Fibroblast of skin of right biceps (primary cell): ENCODE measurements at regions not wholly inside any gene's neighbourhood (a gene's known extent, or its start where the extent isn't known, plus 50 kb on each side); places are given as distances from the start of the nearest gene placed in this dataset.
"Not testable (repeated sequence)": the region's sequence is repeated elsewhere in the genome, so short reads cannot be mapped to it uniquely, and the experiment has no call there.

ENCODE experiments used
- DNase-seq: peaks from one replicate; pipeline ENCODE4 v3.0.0-alpha.2; 2013

DNA sequence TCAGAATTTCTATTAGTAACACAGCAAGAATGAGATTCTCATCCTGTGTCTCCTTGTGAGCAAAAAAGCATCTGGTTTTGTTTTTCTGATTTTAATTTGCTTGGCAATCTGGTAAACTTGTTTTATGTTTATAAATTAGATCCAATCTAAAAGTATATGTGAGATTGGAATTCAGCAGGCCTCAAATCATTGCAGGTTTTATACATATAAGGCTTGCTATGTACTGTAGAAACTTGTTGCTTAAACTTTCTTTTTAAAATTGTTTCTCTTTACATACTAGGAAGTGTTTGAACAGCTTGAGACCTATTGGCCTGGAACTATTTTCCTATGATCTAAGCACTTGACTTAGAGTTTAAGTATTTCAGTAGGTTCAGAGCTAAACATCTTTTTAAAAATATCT lies 1037.8 kb downstream of the NR2F1-AS1 start:
- peak; percentile 26 for DNase-seq

DNA sequence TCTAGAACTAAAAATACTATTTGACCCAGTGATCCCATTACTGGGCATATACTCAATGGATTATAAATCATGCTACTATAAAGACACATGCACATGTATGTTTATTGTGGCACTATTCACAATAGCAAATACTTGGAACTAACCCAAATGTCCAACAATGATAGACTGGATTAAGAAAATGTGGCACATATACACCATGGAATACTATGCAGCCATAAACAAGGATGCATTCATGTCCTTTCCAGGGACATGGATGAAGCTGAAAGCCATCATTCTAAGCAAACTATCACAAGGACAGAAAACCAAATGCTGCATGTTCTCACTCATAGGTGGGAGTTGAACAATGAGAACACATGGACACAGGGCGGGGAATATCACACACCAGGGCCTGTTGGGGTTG lies 1039.0 kb downstream of the NR2F1-AS1 start:
- DNase-seq, result not testable (repeated sequence)

DNA sequence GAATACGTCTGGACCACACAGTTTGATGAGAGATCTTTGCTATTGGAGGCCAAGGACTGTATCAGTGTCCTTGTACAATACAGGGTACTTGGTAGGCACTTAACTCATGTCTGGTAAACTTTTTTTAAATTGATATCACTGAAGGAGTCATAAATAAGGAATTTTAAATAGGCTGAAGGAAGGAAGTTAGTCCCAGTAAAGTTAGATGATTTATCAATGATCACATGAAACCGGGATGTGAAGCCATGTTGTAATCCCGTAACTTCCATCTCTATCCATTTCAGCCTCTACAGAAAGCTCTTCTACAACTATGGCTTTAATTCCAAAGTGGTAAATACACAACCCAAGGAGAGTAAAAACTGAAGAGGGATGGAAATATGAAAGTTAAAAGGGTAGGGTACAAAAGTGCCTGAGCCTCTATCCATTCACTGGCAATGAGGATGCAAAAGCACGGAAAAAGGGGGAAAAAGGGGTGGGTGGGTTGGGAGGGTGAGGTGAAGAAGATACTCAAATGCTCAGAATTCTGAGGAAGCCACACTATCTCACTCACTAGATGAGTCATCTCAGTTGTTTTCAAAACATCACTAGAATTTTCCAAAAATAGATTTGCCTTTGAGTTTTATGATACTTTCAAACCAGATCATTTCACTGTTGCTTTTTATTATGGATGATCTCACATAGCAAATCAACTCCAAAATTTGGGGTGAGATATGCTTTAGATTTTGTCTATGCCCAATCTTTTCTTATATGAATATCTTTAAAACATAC lies 1053.5 kb downstream of the NR2F1-AS1 start:
- peak; percentile 66 for DNase-seq

DNA sequence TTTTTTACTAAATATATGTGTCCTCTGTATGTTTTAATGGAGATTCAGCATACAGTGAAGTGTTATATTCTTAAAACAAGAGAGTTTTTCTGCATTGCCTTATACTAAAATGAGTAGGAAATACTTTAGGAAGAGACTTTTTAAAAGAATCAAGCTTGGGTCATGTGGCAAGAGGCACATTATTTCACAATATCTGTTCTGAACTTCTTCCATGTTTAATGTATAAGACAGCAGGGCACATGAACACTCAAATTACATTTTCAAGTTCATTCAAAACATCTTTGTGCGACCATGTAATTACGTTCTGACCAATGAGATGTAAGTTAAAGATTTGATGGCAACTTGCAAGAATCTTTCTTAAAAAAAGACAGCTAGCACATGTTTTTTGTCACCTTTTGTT lies 1055.9 kb downstream of the NR2F1-AS1 start:
- DNase-seq, result no peak

DNA sequence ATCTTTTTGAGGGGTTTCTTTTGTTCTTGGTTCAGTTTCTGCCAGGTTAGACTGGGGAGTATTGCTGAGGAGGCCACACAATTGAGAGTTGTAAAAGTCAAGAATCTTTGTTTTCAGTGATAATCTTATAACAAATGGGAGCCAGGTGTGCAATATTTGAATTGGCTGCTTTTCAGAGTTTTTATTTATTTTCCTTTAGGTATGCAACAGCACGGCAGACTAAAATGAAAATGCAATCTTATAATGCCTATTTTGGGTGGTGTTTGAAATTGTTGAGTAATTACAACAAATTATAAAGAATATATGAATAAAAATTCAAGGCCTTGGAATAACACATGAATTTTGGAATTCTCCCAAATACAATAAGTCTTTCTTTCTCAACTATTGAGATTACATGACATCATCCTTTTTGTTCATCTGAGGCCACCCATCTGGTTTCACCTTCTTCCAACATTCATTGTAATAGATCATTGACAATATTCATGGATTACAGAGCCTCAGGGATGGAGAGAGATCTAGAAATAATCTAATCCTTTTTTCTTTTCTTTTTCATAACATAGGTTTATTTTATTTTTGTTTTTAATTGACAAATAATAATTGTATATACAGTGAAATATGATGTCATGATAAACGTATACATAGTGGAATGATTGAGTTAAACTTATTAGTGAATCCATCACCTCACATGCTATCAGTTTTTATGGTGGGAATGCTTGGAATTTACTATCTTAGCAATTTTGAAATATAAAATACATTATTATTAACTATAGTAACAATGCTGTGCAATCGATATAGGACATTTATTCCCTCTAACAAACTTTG lies 1061.0 kb downstream of the NR2F1-AS1 start:
- DNase-seq, result no peak

DNA sequence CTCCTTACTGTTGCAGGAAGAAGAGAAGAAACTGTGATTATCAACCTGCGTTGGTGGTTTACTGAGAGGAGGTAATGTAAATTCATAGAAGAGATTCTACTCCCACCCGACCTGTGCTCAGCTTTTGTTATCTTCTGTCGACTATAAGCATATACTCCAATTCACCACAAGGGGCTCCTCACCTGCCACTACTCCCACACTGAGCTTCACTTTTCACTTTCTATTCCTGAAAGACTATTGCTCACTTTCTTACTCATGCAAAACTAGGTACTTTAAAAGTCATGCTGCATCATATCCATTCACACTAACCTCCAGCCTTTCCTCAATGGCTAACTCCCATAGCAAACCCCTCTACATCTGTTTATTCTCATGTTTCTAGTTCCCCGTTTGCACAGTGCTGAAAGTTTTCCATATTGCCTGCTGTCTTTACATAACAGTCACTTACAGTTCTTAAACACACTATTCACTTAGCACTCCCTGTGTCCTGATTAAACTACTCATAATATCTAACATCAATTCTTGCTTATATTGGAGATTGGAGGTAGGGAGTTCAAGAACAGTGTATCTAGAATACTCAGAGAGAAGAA lies 1062.6 kb downstream of the NR2F1-AS1 start:
- peak; percentile 56 for DNase-seq

DNA sequence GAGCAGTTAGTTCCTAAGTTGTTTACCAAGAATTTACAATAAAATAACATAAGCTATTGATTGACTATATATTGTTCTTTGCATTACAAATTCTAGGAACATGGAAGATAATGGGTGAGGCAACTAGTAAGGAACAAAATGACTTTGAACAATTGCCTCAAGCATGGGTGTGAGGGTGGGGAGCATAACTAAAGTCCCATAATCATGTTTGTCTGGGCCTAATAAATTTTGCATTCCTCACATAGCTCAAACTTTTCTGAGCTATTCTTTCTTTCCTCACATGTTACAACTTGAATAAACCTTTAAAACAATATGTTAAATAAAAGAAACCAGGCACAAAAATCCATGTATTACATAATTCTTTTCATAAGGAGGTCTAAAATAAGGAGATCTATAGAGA lies 1066.1 kb downstream of the NR2F1-AS1 start:
- no peak for DNase-seq

DNA sequence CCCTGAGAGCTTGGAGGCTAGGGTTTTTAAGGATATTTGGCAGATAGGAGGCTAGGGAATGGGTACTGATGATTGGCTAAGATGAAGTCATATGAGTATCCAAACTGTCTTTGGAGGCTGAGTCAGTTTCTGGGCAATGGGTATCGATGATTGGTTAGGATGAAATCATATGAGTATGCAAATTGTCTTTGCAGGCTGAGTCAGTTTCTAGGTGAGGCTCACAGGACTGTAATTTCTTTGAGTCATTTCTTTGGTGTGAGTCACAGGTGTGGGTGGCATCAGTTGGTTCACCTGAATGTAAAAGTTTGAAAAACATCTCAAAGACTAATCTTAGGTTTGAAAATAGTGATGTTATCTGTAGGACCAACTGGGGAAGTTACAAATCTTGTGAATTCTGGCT lies 1068.0 kb downstream of the NR2F1-AS1 start:
- no peak for DNase-seq

DNA sequence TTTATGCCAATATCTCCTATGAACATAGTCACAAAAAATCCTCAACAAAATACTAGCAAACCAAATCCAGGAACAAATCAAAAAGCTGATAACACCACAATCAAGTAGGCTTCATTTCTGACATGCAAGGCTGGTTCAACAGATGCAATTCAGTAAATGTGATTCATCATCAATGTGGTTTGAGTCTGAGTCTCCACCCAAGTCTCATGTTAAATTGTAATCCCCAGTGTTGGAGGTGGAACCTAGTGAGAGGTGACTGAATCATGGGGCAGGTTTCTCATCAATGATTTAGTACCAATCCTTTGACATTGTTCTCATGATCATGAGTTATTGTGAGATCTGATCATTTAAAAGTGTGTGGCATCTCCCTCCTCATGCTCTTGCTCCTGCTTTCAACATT lies 1072.7 kb downstream of the NR2F1-AS1 start:
- no peak for DNase-seq

DNA sequence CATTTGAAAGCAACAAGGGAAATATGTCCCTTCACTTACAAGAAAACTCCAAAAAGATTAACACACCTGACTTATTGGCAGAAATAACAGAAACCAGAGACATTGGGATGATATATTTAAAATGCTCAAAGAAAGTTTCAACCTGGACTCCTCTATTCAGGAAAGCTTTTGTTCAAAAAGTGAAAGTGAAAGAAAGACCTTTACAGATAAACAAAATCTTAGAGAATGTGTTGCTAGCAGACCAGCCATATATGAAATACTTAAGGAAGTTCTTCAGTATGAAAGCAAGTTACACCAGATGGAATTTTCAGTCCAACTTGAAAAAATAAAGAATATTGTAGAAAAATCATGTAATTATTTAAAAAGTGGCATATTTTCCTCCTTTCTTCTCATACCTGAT lies 1075.1 kb downstream of the NR2F1-AS1 start:
- DNase-seq, result no peak

DNA sequence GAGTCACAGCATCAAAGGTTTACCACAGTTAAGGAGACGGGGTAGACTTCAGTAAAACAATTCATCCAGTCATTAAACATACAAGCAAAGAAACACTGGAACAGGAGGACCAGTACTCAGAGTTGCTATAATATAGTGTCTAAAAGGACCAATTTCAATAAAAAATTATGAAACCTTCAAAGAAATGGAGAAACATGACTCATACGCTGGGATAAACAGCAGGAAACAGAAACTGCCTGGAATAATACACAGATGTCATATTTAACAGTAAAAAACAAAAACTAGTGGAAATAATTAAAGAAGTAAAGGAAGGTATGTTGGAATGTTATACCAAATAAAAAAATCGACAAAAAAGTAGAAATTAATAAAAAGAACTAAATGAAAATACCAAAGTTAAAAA lies 1075.9 kb downstream of the NR2F1-AS1 start:
- no peak for DNase-seq

DNA sequence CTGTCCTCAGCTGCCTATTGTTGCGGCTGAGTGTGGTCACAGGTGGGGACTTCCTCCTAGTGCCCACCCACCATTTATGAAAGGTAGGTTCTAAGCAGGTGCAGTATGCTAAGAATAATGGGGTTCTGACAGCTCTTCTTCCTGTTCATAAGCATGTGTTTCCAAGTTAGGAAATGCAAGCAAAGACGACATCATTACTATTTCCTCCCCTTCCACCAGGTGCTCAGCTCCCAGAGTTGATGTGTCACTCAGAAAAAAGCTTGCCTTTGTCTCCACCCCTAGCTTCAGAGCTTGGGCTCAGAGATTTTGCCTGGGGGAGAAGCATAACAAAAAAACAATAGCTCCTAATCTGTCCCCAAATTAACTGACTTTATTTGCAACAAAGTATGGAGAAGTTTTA lies 1076.7 kb downstream of the NR2F1-AS1 start:
- DNase-seq, result no peak

DNA sequence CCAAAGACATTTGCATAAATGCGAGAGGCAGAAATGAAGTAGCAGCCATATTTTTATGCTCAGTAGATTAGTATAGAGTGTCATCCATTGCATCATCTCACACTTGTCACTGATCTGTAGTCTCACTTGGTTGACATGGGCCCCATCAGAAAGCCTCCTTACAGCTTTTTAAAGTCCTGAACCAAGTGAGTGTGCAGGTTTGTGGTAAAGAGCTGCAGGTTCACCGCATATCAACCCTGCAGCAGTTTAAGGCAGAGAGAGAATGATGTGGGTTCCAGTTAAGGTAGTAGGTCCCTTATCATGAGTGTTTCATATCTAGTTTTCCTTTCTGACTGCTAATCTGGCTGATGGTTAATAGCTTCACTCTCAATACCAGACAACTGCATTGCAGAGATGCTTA lies 1080.3 kb downstream of the NR2F1-AS1 start:
- DNase-seq, result no peak

DNA sequence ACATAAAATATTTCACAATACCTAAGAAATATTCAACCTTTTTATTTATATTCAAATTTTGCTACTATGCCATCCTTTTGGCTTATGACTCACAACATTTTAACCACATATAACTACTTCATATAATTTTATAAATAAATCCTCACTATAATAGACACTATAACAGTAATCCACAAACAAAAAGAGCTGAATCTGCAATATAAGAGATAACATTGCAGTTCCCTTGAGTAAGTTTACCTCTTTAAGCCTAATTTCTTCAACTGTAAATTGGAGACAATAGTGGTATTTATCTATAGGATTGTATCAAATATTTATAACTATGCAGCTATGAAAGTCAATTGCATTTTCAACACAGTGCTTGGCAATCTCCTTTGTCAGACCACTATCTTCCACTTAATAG lies 1084.5 kb downstream of the NR2F1-AS1 start:
- DNase-seq, result no peak

DNA sequence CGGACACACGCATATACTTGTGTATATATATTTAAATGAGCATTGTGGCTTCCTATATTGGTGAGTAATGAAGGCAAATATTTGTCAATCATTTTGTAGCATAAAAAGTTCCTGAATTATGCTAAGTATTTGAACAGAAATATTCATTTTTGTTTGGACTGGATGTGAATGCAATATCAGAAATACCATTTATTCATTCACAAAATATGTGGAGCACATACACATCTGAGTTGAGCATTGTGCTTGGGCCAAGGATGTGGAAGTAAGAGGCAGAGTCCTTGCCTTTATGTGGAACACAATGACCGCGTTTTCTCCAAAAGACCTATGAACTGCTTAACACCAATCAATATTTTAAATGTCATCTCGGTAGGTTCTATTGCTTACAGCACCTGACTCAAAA lies 1086.5 kb downstream of the NR2F1-AS1 start:
- DNase-seq, result peak; percentile 14

DNA sequence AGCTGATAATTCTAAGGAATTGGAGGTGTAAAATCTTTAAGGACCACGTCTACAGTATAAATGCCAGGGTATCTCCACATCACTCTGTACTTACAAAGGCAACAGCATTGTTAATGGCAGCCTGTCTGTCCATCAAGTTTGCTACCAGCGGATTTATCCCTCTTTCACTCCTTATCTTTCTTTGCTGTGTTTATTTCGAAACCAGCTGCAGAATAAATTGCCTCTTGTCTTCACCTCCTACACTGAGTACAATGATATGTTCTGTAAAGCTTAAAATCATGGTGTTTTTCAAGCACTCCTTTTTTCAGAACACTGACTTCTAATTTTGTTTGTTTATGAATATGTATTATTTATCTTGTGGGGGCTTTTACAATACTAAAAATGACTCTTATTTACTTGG lies 1088.1 kb downstream of the NR2F1-AS1 start:
- DNase-seq, result no peak

DNA sequence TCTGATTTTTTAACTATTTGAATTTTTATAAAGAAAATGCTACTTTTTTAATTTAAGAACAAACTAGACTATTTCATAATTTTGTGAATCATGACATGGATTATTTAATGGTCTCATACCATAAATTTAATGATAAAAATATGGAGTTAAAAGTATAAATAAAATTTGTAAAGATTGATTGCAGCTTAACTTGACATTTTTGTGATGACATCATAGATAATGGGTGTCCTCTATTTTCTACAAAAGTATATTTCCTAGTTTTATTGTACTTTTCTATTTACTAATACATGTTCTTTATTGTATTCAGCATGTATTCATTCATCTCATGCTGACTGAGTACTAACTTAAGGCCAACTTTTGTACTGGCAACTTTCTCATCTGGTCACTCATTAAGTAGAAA lies 1096.5 kb downstream of the NR2F1-AS1 start:
- no peak for DNase-seq

DNA sequence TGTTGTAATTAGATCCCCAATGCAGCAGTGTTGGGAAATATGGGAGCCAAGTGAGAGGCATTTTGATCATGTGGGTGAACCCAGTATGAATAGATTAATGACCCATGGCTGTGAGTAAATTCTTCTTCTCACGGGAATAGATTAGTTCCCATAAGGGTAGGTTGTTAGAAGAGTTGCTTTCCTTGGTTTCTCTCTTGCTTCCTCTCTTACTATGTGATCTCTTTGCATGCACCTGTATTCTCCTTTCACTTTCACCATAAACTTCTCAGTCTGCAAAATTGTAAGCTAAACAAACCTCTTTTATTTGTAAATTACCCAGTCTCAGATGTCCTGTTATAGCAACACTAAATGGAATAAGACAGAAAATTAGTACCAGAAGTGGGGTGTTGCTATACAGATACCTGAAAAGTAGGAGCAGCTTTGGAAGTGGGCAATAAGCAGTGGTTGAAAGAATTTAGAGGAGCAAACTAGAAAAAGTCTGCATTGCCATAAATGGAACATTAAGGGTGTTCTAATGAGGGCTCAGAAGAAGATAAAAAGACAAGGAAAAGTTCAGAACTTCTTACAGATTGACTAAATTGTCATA lies 1090.0 kb upstream of the ARRDC3 start:
- no peak for DNase-seq

DNA sequence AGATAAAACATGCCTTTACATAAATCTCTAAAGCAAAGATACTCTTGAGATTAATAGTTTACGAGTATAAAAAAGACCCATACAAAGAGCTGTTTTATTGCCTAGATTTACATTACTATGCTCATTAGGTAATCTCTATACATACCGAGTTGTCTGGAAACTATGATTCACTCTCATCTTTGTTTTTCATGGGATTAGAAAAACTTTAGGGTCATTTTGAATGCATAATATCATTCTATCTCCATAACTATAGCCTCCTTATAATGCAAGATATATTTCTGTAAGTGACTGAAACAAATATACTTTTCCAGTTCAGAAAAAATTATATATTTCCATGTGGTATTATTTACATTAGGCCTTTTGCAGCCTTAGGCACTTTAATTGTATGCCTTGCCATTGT lies 1088.7 kb upstream of the ARRDC3 start:
- DNase-seq, result no peak

DNA sequence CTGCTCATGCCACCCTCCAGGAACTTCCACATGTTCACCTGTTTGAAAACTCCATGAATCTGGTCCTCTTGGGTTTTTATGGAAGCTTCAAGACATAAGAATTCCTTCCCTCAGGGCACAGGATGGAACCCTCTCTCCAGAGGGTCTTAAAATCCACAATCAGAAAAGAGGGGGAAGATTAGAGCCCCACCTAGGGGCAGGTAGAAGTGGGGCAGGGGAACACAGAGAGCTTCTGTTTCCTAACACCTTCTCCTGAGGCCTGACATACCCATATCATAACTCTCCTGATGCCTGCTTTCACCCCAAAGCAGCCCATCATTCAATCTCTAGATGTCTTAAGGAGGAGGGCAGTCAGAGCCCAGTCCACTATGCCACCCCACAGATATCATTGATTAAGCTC lies 1087.7 kb upstream of the ARRDC3 start:
- no peak for DNase-seq

DNA sequence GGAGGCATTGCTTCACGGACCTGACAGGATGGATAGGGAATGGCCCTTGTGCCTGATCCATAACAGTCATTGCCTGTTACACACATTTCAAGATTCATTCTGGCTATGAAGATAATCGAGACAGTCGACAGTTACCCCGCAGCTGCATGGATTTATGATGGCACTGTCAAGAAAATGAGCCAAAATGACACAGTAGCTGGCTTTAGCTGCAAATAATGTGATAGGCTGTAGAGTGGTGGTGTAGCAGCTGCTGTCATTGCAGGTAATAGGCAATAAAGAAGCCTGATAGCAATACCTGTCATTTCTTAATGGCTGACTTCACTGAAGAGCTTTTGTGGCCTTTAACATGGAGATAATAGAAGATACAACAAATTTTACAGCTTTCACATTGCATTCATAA lies 1085.2 kb upstream of the ARRDC3 start:
- DNase-seq, result no peak

DNA sequence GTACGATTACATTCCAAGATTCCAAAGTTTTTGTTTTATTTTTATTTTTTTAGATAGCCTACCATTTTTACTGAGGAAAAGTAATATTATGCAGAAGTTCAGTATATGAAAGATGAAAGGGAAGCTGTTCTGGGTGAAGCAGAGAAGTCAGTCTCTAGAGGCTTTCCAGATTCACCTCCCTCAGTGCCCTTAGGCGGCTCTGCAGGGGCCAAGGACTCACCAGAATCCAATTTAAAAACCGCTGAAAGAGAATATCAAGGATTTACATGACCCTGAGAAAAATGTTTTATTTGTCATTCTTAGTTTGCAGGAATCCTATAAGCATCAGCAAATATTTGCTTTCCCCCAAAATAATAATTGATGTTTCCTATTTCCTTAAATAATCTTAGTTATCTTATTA lies 1084.6 kb upstream of the ARRDC3 start:
- no peak for DNase-seq

DNA sequence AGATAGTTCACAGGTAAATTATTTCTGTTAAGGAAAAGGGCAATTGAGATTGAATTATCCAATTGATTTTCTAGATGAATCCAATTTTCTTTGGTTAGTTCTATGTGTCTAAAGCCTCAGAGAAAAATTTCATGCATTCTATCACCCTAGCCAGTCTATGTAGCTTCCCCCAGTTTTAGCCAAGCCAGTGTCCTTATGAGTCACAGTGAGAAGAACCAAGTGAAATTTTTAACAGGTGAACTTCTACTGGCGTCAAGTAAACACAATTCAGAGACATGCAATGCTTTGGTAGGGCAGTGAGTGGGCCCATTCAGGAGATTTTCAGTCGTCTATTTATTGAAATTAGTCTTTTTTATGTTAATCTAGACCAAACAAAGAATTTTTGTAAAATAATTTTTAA lies 1077.4 kb upstream of the ARRDC3 start:
- no peak for DNase-seq

DNA sequence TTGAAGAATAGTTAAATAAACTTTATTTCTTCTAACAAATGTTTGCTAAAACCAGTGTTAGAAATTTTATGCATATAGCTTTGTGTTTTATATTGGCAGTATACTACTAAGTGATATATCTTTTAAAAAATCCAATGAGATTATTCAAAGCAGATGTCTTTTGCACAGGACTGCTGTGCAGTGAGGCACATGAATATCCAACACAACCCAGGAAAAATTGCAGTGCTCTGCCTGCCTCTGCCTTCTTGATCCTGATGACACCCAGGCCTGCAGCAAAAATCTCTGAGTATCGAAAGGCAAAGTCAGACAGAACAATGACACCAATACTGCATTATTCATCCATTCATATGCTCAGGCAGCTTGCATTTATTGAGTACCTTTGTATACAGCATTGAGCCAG lies 1076.5 kb upstream of the ARRDC3 start:
- DNase-seq, result no peak
